HCT116 (cell line): ENCODE measurements at regions not wholly inside any gene's neighbourhood (a gene's known extent, or its start where the extent isn't known, plus 50 kb on each side); places are given as distances from the start of the nearest gene placed in this dataset.

Source experiments
- ATF3 ChIP-seq: IDR thresholded peaks from 2 replicates; pipeline ENCODE4 v1.6.1; 2012
- CTCF ChIP-seq, 3 experiments: fragments of 200-600 bp in 1 of 3; sonication (generic) in 1 of 3; IDR thresholded peaks in 2 of 3; conservative IDR thresholded peaks in 1 of 3; 2 replicates each; pipeline ENCODE4 v1.5.1; 2012 to 2017; ENCODE audit warnings: low read depth in 2 of 3, low read length in 2 of 3, antibody characterized with exemption in 1 of 3, borderline replicate concordance in 1 of 3, control low read depth in 1 of 3, mild to moderate bottlenecking in 1 of 3, mixed read lengths in 1 of 3, mixed run types in 1 of 3, moderate library complexity in 1 of 3; ENCODE audit not compliant: insufficient read depth in 1 of 3
- EGR1 ChIP-seq: IDR thresholded peaks from 2 replicates; pipeline ENCODE4 v1.6.1; 2012; ENCODE audit warnings: low read depth
- EZH2 ChIP-seq: fragments of 200-600 bp; sonication (generic); IDR thresholded peaks from 2 replicates; pipeline ENCODE4 v1.6.1; 2017; ENCODE audit warnings: antibody characterized with exemption, mixed run types
- EZH2phosphoT487 ChIP-seq: fragments of 200-600 bp; IDR thresholded peaks from 2 replicates; pipeline ENCODE4 v1.6.1; 2018; ENCODE audit warnings: antibody characterized with exemption, borderline replicate concordance
- JUND ChIP-seq: IDR thresholded peaks from 2 replicates; pipeline ENCODE4 v1.6.1; 2012
- POLR2A ChIP-seq: IDR thresholded peaks from 2 replicates; pipeline ENCODE4 v1.7.0; 2011; ENCODE audit warnings: borderline replicate concordance; ENCODE audit not compliant: insufficient read depth, insufficient read length; ENCODE audit errors: extremely low read depth
- POLR2AphosphoS5 ChIP-seq: IDR thresholded peaks from 2 replicates; pipeline ENCODE4 v1.6.1; 2011; ENCODE audit warnings: mild to moderate bottlenecking, low read depth, low read length, moderate library complexity
- RAD21 ChIP-seq: IDR thresholded peaks from 2 replicates; pipeline ENCODE4 v1.6.1; 2012; ENCODE audit warnings: low read depth, mild to moderate bottlenecking
- REST ChIP-seq: IDR thresholded peaks from 2 replicates; pipeline ENCODE4 v1.6.1; 2012; ENCODE audit warnings: low read depth
- SIN3A ChIP-seq: IDR thresholded peaks from 2 replicates; pipeline ENCODE4 v1.6.1; 2012; ENCODE audit warnings: low read depth
- SP1 ChIP-seq: IDR thresholded peaks from 2 replicates; pipeline ENCODE4 v1.6.1; 2012; ENCODE audit warnings: low read depth
- ZBTB33 ChIP-seq: IDR thresholded peaks from 2 replicates; pipeline ENCODE4 v1.6.1; 2011; ENCODE audit warnings: mild to moderate bottlenecking, low read length, moderate library complexity; ENCODE audit not compliant: insufficient replicate concordance; ENCODE audit errors: extremely low read depth
- ZNF274 ChIP-seq: fragments of 200-500 bp; sonication (Bioruptor generic); IDR thresholded peaks from 2 replicates; pipeline ENCODE4 v1.6.1; 2014; ENCODE audit warnings: mild to moderate bottlenecking, low read depth, low read length, inconsistent platforms

- TF ChIP-seq JUND (no peak), POLR2AphosphoS5 (no peak), CTCF (IDR thresholded peaks at IDR 0.05 in 2 of 3, conservative IDR thresholded peaks at IDR 0.05 in 1 of 3; ENCODE audit: borderline replicate concordance in 1 of 3, insufficient read depth in 1 of 3, low read depth in 2 of 3, low read length in 2 of 3) (no peak), POLR2A (no peak), EGR1 (no peak), EZH2 (no peak), REST (no peak), EZH2phosphoT487 (no peak), ATF3 (no peak), ZBTB33 (no peak), SIN3A (no peak), RAD21 (no peak), ZNF274 (no peak), SP1 (no peak)
These were observed 79.6 kb downstream of the ZNF22 start for GRCh38 chr10:45080331-45080730.
